NCI-H2171 treated with DMSO at 0.1 percent for 48 hours (cell line): ENCODE measurements at regions not wholly inside any gene's neighbourhood (a gene's known extent, or its start where the extent isn't known, plus 50 kb on each side); places are given as distances from the start of the nearest gene placed in this dataset.
"Not testable (repeated sequence)": the region's sequence is repeated elsewhere in the genome, so short reads cannot be mapped to it uniquely, and the experiment has no call there.

Experiments
- DNase-seq: peaks from one replicate; lab custom pipeline; 2025; lab: John Stamatoyannopoulos, UW

GRCh38 chr13:44055681-44056080 lies 176.0 kb downstream of the LACC1 start:
- not testable (repeated sequence) for DNase-seq

GRCh38 chr13:44058067-44058466 lies 178.4 kb downstream of the LACC1 start:
- no peak for DNase-seq

- DNase-seq, result no peak
Observed at GRCh38 chr13:44058624-44059215, 179.0 kb downstream of the LACC1 start.

- DNase-seq, result no peak
Observed at GRCh38 chr13:44061876-44062275, 182.2 kb downstream of the LACC1 start.

- DNase-seq, result no peak
Observed at GRCh38 chr13:44063467-44063866, 183.8 kb downstream of the LACC1 start.

- DNase-seq, result no peak
Observed at GRCh38 chr13:44063881-44064280, 184.2 kb downstream of the LACC1 start.

- DNase-seq, result no peak
Observed at GRCh38 chr13:44064357-44064756, 184.7 kb downstream of the LACC1 start.

GRCh38 chr13:44068169-44068568 lies 188.5 kb downstream of the LACC1 start:
- no peak for DNase-seq

GRCh38 chr13:44068737-44069136 lies 189.0 kb downstream of the LACC1 start:
- DNase-seq, result peak; percentile 71

GRCh38 chr13:44072536-44072935 lies 192.8 kb downstream of the LACC1 start:
- no peak for DNase-seq

GRCh38 chr13:44074611-44075010 lies 194.9 kb downstream of the LACC1 start:
- no peak for DNase-seq

- peak; percentile 18 for DNase-seq
Observed at GRCh38 chr13:44075113-44075512, 195.4 kb downstream of the LACC1 start.

GRCh38 chr13:44078806-44079376 lies 199.2 kb downstream of the LACC1 start:
- no peak for DNase-seq

- DNase-seq, result no peak
Observed at GRCh38 chr13:44079413-44080205, 199.9 kb downstream of the LACC1 start.

- no peak for DNase-seq
Observed at GRCh38 chr13:44084146-44084545, 204.4 kb downstream of the LACC1 start.

- no peak for DNase-seq
Observed at GRCh38 chr13:44086389-44086788, 206.7 kb downstream of the LACC1 start.

GRCh38 chr13:44088411-44088810 lies 208.7 kb downstream of the LACC1 start:
- no peak for DNase-seq

- DNase-seq, result no peak
Observed at GRCh38 chr13:44088991-44089413, 209.3 kb downstream of the LACC1 start.

GRCh38 chr13:44089452-44089851 lies 209.7 kb downstream of the LACC1 start:
- no peak for DNase-seq

GRCh38 chr13:44092078-44092970 lies 212.6 kb downstream of the LACC1 start:
- DNase-seq, result no peak

- DNase-seq, result peak; percentile 3
Observed at GRCh38 chr13:44093607-44094564, 214.2 kb downstream of the LACC1 start.
